ENCODE measurements at regions not wholly inside any gene's neighbourhood (a gene's known extent, or its start where the extent isn't known, plus 50 kb on each side); places are given as distances from the start of the nearest gene placed in this dataset.
"Not testable (repeated sequence)": the region's sequence is repeated elsewhere in the genome, so short reads cannot be mapped to it uniquely, and the experiment has no call there.

GRCh38 chr5:17412760-17413671, 85.0 kb upstream of the TAF11L2 start:
- DNase-seq (no peak), ATAC-seq (replicated peaks in 1 of 2) (no peak)
- H3K9me3 Mint-ChIP-seq = no peaks in the 10 kb centered on the region
- no peak overlapping the region for H3K4me3 Mint-ChIP-seq
- no peaks in the 10 kb centered on the region for H3K27me3 Mint-ChIP-seq (ENCODE audit: low read depth)
- no peaks in the 10 kb centered on the region for H3K4me1 Mint-ChIP-seq (ENCODE audit: low read depth)
- H3K36me3 Mint-ChIP-seq (ENCODE audit: insufficient read depth in 2 of 2) = no peaks in the 10 kb centered on the region
- H3K27ac Mint-ChIP-seq = no peak overlapping the region

DNA sequence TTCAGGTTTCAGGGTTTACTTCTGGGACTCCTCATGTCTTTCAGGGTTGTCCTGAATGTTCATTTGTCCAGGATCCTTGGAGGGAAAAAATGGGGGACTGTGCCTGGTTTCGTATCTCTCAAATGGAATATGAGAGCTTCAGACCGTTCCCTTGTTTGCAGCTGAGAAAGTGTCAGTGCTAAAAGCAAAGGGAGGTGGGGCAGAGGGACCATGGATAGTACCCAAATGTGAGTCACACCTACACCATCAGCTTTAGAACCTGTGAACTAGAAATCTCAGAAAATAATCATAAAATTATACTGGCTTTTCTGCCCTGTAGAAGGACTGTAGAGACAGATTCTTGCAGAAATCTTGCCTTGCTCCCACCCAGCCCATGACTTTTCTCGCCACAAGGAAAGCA, 84.3 kb upstream of the TAF11L2 start:
- Mint-ChIP-seq H3K4me1 (ENCODE audit: low read depth) (no peaks in the 10 kb centered on the region), H3K36me3 (ENCODE audit: insufficient read depth in 2 of 2) (no peaks in the 10 kb centered on the region), H3K27me3 (ENCODE audit: low read depth) (no peaks in the 10 kb centered on the region), H3K4me3 (no peak overlapping the region), H3K9me3 (peaks cover 0 to 1% of the 10 kb centered on the region in 2 donors), H3K27ac (no peak overlapping the region)
- no peak for ATAC-seq (replicated peaks in 1 of 2)
- DNase-seq = no peak

- Mint-ChIP-seq H3K9me3 (peaks cover 0 to 3% of the 10 kb centered on the region in 2 donors), H3K4me3 (no peak overlapping the region), H3K4me1 (ENCODE audit: low read depth) (no peaks in the 10 kb centered on the region), H3K27me3 (ENCODE audit: low read depth) (no peaks in the 10 kb centered on the region), H3K36me3 (ENCODE audit: insufficient read depth in 2 of 2) (no peaks in the 10 kb centered on the region), H3K27ac (no peak overlapping the region)
- no peak for DNase-seq
- no peak for ATAC-seq (replicated peaks in 1 of 2)
These were observed 82.7 kb upstream of the TAF11L2 start for GRCh38 chr5:17415321-17415758.

GRCh38 chr5:17416374-17416773, 81.7 kb upstream of the TAF11L2 start:
- H3K4me1 Mint-ChIP-seq (ENCODE audit: low read depth); H3K27me3 Mint-ChIP-seq (ENCODE audit: low read depth); H3K4me3 Mint-ChIP-seq; H3K9me3 Mint-ChIP-seq; ATAC-seq (replicated peaks in 1 of 2); H3K27ac Mint-ChIP-seq; H3K36me3 Mint-ChIP-seq (ENCODE audit: insufficient read depth in 2 of 2); DNase-seq: not testable (repeated sequence)

- Mint-ChIP-seq H3K27me3 (ENCODE audit: low read depth) (no peaks in the 10 kb centered on the region), H3K36me3 (ENCODE audit: insufficient read depth in 2 of 2) (no peaks in the 10 kb centered on the region), H3K27ac (no peak overlapping the region), H3K4me3 (no peak overlapping the region), H3K4me1 (ENCODE audit: low read depth) (no peaks in the 10 kb centered on the region), H3K9me3 (peaks cover 1 to 8% of the 10 kb centered on the region in 2 donors)
- ATAC-seq (replicated peaks in 1 of 2) (no peak), DNase-seq (no peak)
These were observed 73.4 kb upstream of the TAF11L2 start for GRCh38 chr5:17424674-17425073.

DNA sequence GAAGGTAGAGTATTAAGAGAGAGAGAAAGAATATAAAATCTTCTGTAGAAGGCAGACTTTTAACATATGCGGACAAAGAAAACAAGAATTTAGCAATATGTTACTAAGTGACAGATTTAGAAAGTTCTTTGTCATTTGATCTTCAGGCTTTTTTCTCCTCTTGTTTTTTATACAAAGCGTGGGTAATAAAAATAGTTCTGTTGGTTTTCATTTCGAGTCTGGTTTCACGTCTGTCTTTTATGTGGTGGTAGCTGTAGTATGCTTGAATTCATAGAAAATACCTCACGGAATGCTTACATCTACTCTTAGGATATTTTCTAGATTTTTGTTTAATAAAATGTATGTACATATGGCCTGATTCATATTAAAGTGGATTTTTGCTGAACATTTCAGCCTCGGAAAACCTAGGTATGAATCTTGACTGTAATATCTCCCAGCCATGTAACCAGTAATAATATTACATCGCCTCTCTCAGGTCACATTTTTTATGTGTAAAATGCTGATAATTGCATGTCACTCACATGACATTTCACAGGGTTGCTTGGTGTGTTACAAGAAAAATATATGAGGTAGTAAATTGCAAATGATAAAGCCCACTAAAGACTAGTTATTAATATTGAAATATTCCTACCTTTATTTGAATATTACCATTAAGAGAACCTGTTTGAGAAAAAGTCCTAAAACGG, 72.5 kb upstream of the TAF11L2 start:
- Mint-ChIP-seq H3K27me3 (ENCODE audit: low read depth) (no peaks in the 10 kb centered on the region), H3K27ac (no peak overlapping the region), H3K36me3 (ENCODE audit: insufficient read depth in 2 of 2) (no peaks in the 10 kb centered on the region), H3K4me3 (no peak overlapping the region), H3K4me1 (ENCODE audit: low read depth) (no peaks in the 10 kb centered on the region), H3K9me3 (peaks cover 0 to 8% of the 10 kb centered on the region in 2 donors)
- no peak for ATAC-seq (replicated peaks in 1 of 2)
- no peak for DNase-seq

GRCh38 chr5:17426104-17426749, 71.8 kb upstream of the TAF11L2 start:
- Mint-ChIP-seq H3K36me3 (ENCODE audit: insufficient read depth in 2 of 2) (no peaks in the 10 kb centered on the region), H3K27ac (no peak overlapping the region), H3K9me3 (peaks cover 0 to 8% of the 10 kb centered on the region in 2 donors), H3K27me3 (ENCODE audit: low read depth) (no peaks in the 10 kb centered on the region), H3K4me3 (no peak overlapping the region), H3K4me1 (ENCODE audit: low read depth) (no peaks in the 10 kb centered on the region)
- DNase-seq (no peak), ATAC-seq (replicated peaks in 1 of 2) (no peak)

GRCh38 chr5:17428176-17428800, 69.7 kb upstream of the TAF11L2 start:
- Mint-ChIP-seq H3K4me1 (ENCODE audit: low read depth) (no peaks in the 10 kb centered on the region), H3K36me3 (ENCODE audit: insufficient read depth in 2 of 2) (no peaks in the 10 kb centered on the region), H3K4me3 (no peak overlapping the region), H3K27me3 (ENCODE audit: low read depth) (no peaks in the 10 kb centered on the region), H3K27ac (no peak overlapping the region), H3K9me3 (peaks cover 0 to 7% of the 10 kb centered on the region in 2 donors)
- DNase-seq = no peak
- ATAC-seq (replicated peaks in 1 of 2) = no peak

DNA sequence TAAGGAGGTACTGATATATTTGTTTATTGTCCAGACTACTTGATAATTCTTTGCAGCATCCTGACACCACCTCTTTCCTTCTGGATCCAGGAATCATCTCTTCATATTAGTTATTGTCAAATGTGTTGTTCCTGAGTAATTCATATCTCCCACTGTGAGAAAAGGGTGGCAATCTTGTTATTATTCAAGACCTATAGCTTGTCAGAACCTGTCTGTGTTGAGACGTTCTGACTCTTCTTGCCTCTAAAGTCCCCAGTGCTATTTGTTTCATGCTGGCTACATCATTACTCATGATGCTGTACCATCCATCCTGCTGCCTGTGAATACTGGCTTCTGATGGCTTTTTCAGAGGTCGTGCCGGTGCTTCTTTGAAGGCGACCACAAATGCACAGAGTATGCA, 68.7 kb upstream of the TAF11L2 start:
- H3K27me3 Mint-ChIP-seq (ENCODE audit: low read depth) = no peaks in the 10 kb centered on the region
- H3K36me3 Mint-ChIP-seq (ENCODE audit: insufficient read depth in 2 of 2) = no peaks in the 10 kb centered on the region
- DNase-seq (no peak), ATAC-seq (replicated peaks in 1 of 2) (no peak)
- H3K4me1 Mint-ChIP-seq (ENCODE audit: low read depth) = no peaks in the 10 kb centered on the region
- H3K9me3 Mint-ChIP-seq = peaks cover 0 to 3% of the 10 kb centered on the region in 2 donors
- no peak overlapping the region for H3K4me3 Mint-ChIP-seq
- H3K27ac Mint-ChIP-seq = no peak overlapping the region

DNA sequence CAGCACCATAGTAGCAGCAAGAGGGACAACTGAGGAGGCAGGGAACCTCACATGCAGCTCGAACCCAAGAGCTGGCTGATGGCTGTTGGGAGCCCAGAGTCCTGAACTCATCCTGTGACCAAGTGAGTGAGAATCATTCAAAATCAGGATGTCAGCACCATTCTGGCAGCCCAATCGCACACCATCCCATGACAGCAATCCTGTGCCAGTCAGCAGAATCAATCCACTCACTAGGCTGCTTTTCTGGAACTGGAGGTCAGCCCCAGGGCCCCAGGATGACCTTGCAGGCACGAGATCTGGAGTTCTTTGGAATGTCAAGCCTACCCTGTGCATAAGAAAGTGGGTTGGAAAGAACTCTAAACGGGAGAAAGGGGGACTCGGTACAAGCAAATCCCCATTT, 67.8 kb upstream of the TAF11L2 start:
- Mint-ChIP-seq H3K9me3 (peaks cover 0 to 3% of the 10 kb centered on the region in 2 donors), H3K36me3 (ENCODE audit: insufficient read depth in 2 of 2) (no peaks in the 10 kb centered on the region), H3K4me1 (ENCODE audit: low read depth) (no peaks in the 10 kb centered on the region), H3K27ac (no peak overlapping the region), H3K27me3 (ENCODE audit: low read depth) (peaks cover under 1% of the 10 kb centered on the region), H3K4me3 (no peak overlapping the region)
- ATAC-seq (replicated peaks in 1 of 2) = no peak
- no peak for DNase-seq

DNA sequence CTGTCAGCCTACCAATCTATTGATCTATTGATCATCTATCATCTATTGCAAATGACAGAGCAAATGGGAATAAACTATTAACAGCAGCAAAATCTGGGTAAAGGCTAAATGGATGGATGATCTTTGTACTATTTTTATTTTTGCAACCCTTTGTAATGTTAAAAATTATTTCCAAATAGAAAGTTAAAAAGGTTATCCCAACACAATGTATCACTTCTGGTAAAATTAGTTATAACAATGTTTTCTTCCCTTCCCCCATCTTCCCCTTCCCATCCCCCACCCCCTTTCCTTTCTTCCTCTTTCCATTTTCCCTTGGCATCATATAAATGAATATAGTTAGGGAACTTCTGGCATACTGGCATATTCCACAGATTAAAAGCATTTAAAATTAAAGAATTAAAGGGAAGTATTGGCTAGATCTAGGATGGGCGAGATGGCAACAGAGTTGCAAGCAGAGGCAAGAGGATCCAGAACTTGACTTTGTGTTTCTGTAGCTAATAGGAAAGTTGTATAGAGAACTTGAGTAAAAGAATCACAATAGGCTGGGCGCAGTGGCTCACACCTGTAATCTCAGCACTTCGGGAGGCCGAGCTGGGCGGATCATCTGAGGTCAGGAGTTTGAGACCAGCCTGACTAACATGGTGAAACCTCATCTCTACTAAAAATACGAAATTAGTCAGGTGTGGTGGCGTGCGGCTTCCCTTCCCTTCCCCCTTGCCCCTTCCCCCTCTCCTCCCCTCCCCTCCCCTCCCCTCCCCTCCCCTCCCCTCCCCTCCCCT, 66.6 kb upstream of the TAF11L2 start:
- Mint-ChIP-seq H3K9me3 (peaks cover 0 to 3% of the 10 kb centered on the region in 2 donors), H3K27ac (no peak overlapping the region), H3K27me3 (ENCODE audit: low read depth) (peaks cover 8% of the 10 kb centered on the region), H3K36me3 (ENCODE audit: insufficient read depth in 2 of 2) (no peaks in the 10 kb centered on the region), H3K4me3 (no peak overlapping the region), H3K4me1 (ENCODE audit: low read depth) (no peaks in the 10 kb centered on the region)
- ATAC-seq (replicated peaks in 1 of 2) = no peak
- DNase-seq = no peak

- Mint-ChIP-seq H3K27ac (no peak overlapping the region), H3K27me3 (ENCODE audit: low read depth) (peaks cover 8% of the 10 kb centered on the region), H3K4me3 (no peak overlapping the region), H3K4me1 (ENCODE audit: low read depth) (no peaks in the 10 kb centered on the region), H3K9me3 (peaks cover 3 to 4% of the 10 kb centered on the region in 2 donors), H3K36me3 (ENCODE audit: insufficient read depth in 2 of 2) (no peaks in the 10 kb centered on the region)
- ATAC-seq (replicated peaks in 1 of 2) (no peak), DNase-seq (no peak)
These were observed 65.5 kb upstream of the TAF11L2 start for GRCh38 chr5:17432569-17432968.
